ENCODE measurements at regions not wholly inside any gene's neighbourhood (a gene's known extent, or its start where the extent isn't known, plus 50 kb on each side); places are given as distances from the start of the nearest gene placed in this dataset.

- no peak for DNase-seq (ENCODE audit: low read depth)
- H3K4me3 ChIP-seq (ENCODE audit: low read length), result no peak overlapping the region
- TF ChIP-seq, protein P1, sequence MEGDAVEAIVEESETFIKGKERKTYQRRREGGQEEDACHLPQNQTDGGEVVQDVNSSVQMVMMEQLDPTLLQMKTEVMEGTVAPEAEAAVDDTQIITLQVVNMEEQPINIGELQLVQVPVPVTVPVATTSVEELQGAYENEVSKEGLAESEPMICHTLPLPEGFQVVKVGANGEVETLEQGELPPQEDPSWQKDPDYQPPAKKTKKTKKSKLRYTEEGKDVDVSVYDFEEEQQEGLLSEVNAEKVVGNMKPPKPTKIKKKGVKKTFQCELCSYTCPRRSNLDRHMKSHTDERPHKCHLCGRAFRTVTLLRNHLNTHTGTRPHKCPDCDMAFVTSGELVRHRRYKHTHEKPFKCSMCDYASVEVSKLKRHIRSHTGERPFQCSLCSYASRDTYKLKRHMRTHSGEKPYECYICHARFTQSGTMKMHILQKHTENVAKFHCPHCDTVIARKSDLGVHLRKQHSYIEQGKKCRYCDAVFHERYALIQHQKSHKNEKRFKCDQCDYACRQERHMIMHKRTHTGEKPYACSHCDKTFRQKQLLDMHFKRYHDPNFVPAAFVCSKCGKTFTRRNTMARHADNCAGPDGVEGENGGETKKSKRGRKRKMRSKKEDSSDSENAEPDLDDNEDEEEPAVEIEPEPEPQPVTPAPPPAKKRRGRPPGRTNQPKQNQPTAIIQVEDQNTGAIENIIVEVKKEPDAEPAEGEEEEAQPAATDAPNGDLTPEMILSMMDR (conservative IDR thresholded peaks at IDR 0.05; ENCODE audit: low read length), result no peak
These were observed 201.3 kb downstream of the ABHD5 start for GRCh38 chr3:43892061-43892460.

GRCh38 chr3:43892526-43892925 is 201.8 kb downstream of the ABHD5 start:
- TF ChIP-seq, protein P1 (conservative IDR thresholded peaks at IDR 0.05; ENCODE audit: low read length), result no peak
- DNase-seq (ENCODE audit: low read depth), result no peak
- no peak overlapping the region for H3K4me3 ChIP-seq (ENCODE audit: low read length)

- TF ChIP-seq, protein P1 (conservative IDR thresholded peaks at IDR 0.05; ENCODE audit: low read length), result no peak
- peak overlapping the region; percentile 63 for H3K4me3 ChIP-seq (ENCODE audit: low read length)
- no peak for DNase-seq (ENCODE audit: low read depth)
These were observed 203.0 kb downstream of the ABHD5 start for GRCh38 chr3:43893727-43894126.

GRCh38 chr3:43894176-43895049 is 203.7 kb downstream of the ABHD5 start:
- peak overlapping the region; percentile 63 for H3K4me3 ChIP-seq (ENCODE audit: low read length)
- TF ChIP-seq, protein P1 (conservative IDR thresholded peaks at IDR 0.05; ENCODE audit: low read length), result no peak
- DNase-seq (ENCODE audit: low read depth), result peak; percentile 71

DNA sequence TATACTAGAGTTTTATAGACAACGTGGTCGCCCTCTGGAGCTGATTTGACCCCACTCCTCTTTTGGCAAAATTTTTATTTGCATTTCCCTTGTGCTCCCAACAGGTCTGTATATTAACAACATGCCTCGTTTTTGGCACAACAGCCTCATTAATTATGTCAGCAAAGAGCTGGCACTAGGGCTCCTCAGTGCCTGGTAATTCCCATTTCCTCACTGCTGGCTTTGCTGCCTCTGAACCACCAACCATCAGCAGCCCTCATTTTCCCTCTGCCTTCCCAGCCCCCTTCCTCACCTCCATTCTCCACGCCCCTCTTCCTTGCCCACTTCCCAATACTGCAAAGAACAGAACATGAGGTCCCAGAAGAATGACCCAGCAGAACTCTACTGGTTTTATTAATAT is 204.8 kb downstream of the ABHD5 start:
- DNase-seq (ENCODE audit: low read depth), result no peak

GRCh38 chr3:43902415-43902814 is 211.7 kb downstream of the ABHD5 start:
- peak; percentile 48 for DNase-seq (ENCODE audit: low read depth)
- H3K4me3 ChIP-seq (ENCODE audit: low read length), result no peak overlapping the region
- TF ChIP-seq, protein P1 (conservative IDR thresholded peaks at IDR 0.05; ENCODE audit: low read length), result no peak

More for the DNA sequence above, 204.8 kb downstream of the ABHD5 start:
- TF ChIP-seq, protein P1 (conservative IDR thresholded peaks at IDR 0.05; ENCODE audit: low read length), result no peak
- no peak overlapping the region for H3K4me3 ChIP-seq (ENCODE audit: low read length)

DNA sequence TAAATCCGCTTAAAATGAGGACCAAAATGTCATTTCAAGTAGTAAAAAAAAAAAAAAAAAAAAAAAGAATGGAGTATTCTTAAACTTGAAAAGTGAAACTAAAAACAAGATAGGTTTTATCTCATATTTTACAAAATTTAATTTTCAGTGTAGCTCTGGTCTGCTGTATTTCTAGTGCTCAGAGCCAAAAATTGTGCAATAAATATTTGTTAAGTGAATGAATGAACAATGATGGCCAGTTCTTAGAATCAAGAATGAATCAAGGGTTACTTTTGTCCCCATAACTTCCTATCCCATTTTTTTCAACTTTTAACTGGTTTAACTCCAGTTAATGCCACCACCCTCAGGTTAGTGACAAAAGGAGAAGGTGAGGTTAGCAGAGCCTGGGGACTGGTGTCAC is 214.4 kb downstream of the ABHD5 start:
- peak; percentile 24 for DNase-seq (ENCODE audit: low read depth)
- TF ChIP-seq, protein P1 (conservative IDR thresholded peaks at IDR 0.05; ENCODE audit: low read length), result no peak
- no peak overlapping the region for H3K4me3 ChIP-seq (ENCODE audit: low read length)

All from AG10803 (cell line).